Endothelial cell of umbilical vein (primary cell): ENCODE measurements at regions not wholly inside any gene's neighbourhood (a gene's known extent, or its start where the extent isn't known, plus 50 kb on each side); places are given as distances from the start of the nearest gene placed in this dataset.

Experiments used
- BruUV-seq: library from RNA; stranded (reverse); fragments of 400-500 nt; replicated peaks from 2 replicates; lab custom pipeline; 2021; lab: Mats Ljungman, UMichigan
- CTCF ChIA-PET: fragments of 300-600, 350-600 bp; sonication (Branson Sonifier 250); formaldehyde crosslinking; loops from one replicate; lab custom pipeline; 2021; ENCODE audit warnings: antibody characterized with exemption, inconsistent platforms; lab: Charles Lee
- POLR2A ChIA-PET: fragments of 300-600, 350-600 bp; sonication (Branson Sonifier 250); formaldehyde crosslinking; loops from one replicate; lab custom pipeline; 2021; ENCODE audit warnings: antibody characterized with exemption, inconsistent platforms; lab: Charles Lee
- DNase-seq: peaks from one replicate; pipeline ENCODE4 v3.0.0-alpha.2; 2011; ENCODE audit warnings: low read depth, low spot score
- FAIRE-seq: peaks from 2 replicates; lab custom pipeline; 2011; peaks lifted over from hg19 to GRCh38; lab: Jason Lieb, UNC
- H2AFZ ChIP-seq: 2 replicates; pipeline ENCODE4 v1.6.0; 2012; ENCODE audit warnings: low read depth, low read length, control low read depth, inconsistent platforms
- H3K27ac ChIP-seq: 2 replicates; pipeline ENCODE4 v1.5.1; 2011; ENCODE audit warnings: low read depth, mild to moderate bottlenecking, control low read depth, low read length, moderate library complexity; ENCODE audit not compliant: insufficient read depth
- H3K27me3 ChIP-seq, 2 experiments: 2 replicates each; pipeline versions ENCODE4 v1.6.0 to v1.6.1; 2011; ENCODE audit warnings: low read length in 2 of 2, mixed read lengths in 1 of 2; ENCODE audit not compliant: control insufficient read depth in 2 of 2, insufficient read depth in 2 of 2
- H3K36me3 ChIP-seq, 2 experiments: 2 replicates in 1 of 2; 3 replicates in 1 of 2; pipeline ENCODE4 v1.5.1; 2011; ENCODE audit warnings: low read length in 2 of 2, mild to moderate bottlenecking in 1 of 2, moderate library complexity in 1 of 2; ENCODE audit not compliant: control insufficient read depth in 2 of 2, insufficient read depth in 2 of 2; ENCODE audit errors: extremely low read depth in 1 of 2
- H3K4me1 ChIP-seq: 3 replicates; pipeline ENCODE4 v1.5.1; 2011; ENCODE audit warnings: mild to moderate bottlenecking, low read length; ENCODE audit not compliant: control insufficient read depth, insufficient read depth; ENCODE audit errors: extremely low read depth
- H3K4me2 ChIP-seq: 2 replicates; pipeline ENCODE4 v1.6.1; 2011; ENCODE audit warnings: low read length, control low read depth, mixed read lengths; ENCODE audit not compliant: insufficient read depth
- H3K4me3 ChIP-seq, 3 experiments: fragments of 200-600 bp in 1 of 3; sonication (generic), shearing (Covaris generic) in 1 of 3; replicated peaks in 1 of 3; 2 replicates each; pipeline ENCODE4 v1.5.1; 2011 to 2016; ENCODE audit warnings: control low read depth in 3 of 3, low read length in 3 of 3, mild to moderate bottlenecking in 2 of 3, inconsistent platforms in 1 of 3, low read depth in 1 of 3, moderate library complexity in 1 of 3; ENCODE audit not compliant: insufficient read depth in 1 of 3
- H3K79me2 ChIP-seq: 2 replicates; pipeline ENCODE4 v1.6.0; 2012; ENCODE audit warnings: low read length, inconsistent platforms; ENCODE audit not compliant: control insufficient read depth, insufficient read depth
- H3K9ac ChIP-seq: replicated peaks from 2 replicates; pipeline ENCODE3; 2011; ENCODE audit warnings: low read length, control low read depth; ENCODE audit not compliant: insufficient read depth; ENCODE audit errors: extremely low read depth
- H3K9me1 ChIP-seq: replicated peaks from 3 replicates; pipeline ENCODE4 v1.6.0; 2011; ENCODE audit warnings: mild to moderate bottlenecking, low read length; ENCODE audit not compliant: control insufficient read depth, insufficient read depth; ENCODE audit errors: extremely low read depth
- H3K9me3 ChIP-seq: replicated peaks from 2 replicates; pipeline ENCODE4 v1.5.1; 2012; ENCODE audit warnings: low read length, inconsistent platforms; ENCODE audit not compliant: control insufficient read depth, insufficient read depth
- H4K20me1 ChIP-seq: replicated peaks from 2 replicates; pipeline ENCODE3; 2011; ENCODE audit warnings: mild to moderate bottlenecking, low read length; ENCODE audit not compliant: control insufficient read depth, insufficient read depth; ENCODE audit errors: extremely low read depth
- CTCF ChIP-seq, 2 donors: IDR thresholded peaks; 1 replicate in 1 of 2; 2 replicates in 1 of 2; pipeline ENCODE4 v1.5.1; 2011; ENCODE audit warnings: low read length in 2 of 2, mild to moderate bottlenecking in 2 of 2, moderate library complexity in 2 of 2, control low read depth in 1 of 2, inconsistent platforms in 1 of 2, low read depth in 1 of 2; ENCODE audit not compliant: insufficient read depth in 1 of 2; ENCODE audit errors: extremely low read depth in 1 of 2
- EZH2 ChIP-seq: IDR thresholded peaks from 2 replicates; pipeline ENCODE4 v1.6.1; 2012; ENCODE audit warnings: borderline replicate concordance, low read depth, mild to moderate bottlenecking, moderate library complexity, low read length, inconsistent platforms; ENCODE audit not compliant: severe bottlenecking
- FOS ChIP-seq: IDR thresholded peaks from 2 replicates; pipeline ENCODE4 v1.6.1; 2011; ENCODE audit warnings: mild to moderate bottlenecking, low read length, moderate library complexity, borderline replicate concordance; ENCODE audit not compliant: insufficient read depth
- GATA2 ChIP-seq: IDR thresholded peaks from 2 replicates; pipeline ENCODE4 v1.7.0; 2011; ENCODE audit warnings: low read depth, mild to moderate bottlenecking, moderate library complexity, mixed read lengths, low read length; ENCODE audit not compliant: insufficient read length, insufficient read depth
- JUN ChIP-seq: IDR thresholded peaks from 2 replicates; pipeline ENCODE4 v1.6.1; 2011; ENCODE audit warnings: borderline replicate concordance, low read depth; ENCODE audit not compliant: insufficient read length, insufficient read depth
- MAX ChIP-seq: IDR thresholded peaks from 2 replicates; pipeline ENCODE4 v1.6.1; 2011; ENCODE audit not compliant: insufficient read depth, insufficient read length
- MYC ChIP-seq: IDR thresholded peaks from one replicate; pipeline ENCODE4 v1.6.1; 2011; ENCODE audit warnings: mild to moderate bottlenecking, low read depth, low read length
- POLR2A ChIP-seq: IDR thresholded peaks from 2 replicates; pipeline ENCODE4 v1.6.1; 2012; ENCODE audit warnings: low read depth, mild to moderate bottlenecking, control low read depth, low read length
- POLR2AphosphoS5 ChIP-seq: IDR thresholded peaks from 2 replicates; pipeline ENCODE4 v1.6.1; 2012; ENCODE audit warnings: low read depth, mild to moderate bottlenecking, control low read depth, low read length, moderate library complexity; ENCODE audit not compliant: insufficient read depth
- dilution Hi-C: fragments of 300-500 bp; cut with MboI; formaldehyde crosslinking; loops from one replicate; pipeline ENCODE4 v1.15.0; 2019; ENCODE audit warnings: low sequenced_read_pairs; ENCODE audit not compliant: extremely low pct_ligation_motif_present
- intact Hi-C: fragments of 100-400 bp; cut with micrococcal nuclease; formaldehyde crosslinking; loops from one replicate; pipeline ENCODE4 v1.10.0; 2022

- Histone ChIP-seq H3K4me3 (no peak overlapping the region), H3K9ac (no peak overlapping the region), H3K9me3 (peaks cover 1% of the 10 kb centered on the region), H3K4me2 (no peak overlapping the region), H3K36me3 (no peaks in the 10 kb centered on the region), H3K79me2 (no peaks in the 10 kb centered on the region), H4K20me1 (no peaks in the 10 kb centered on the region), H3K27me3 (no peaks in the 10 kb centered on the region), H2AFZ (no peak overlapping the region), H3K9me1 (no peaks in the 10 kb centered on the region), H3K27ac (no peak overlapping the region), H3K4me1 (no peaks in the 10 kb centered on the region)
- intact Hi-C loops (no loop called here), dilution Hi-C loops (no loop called here)
- CTCF ChIA-PET = no interaction called here
- POLR2A ChIA-PET = no interaction called here
- FAIRE-seq (no peak), DNase-seq (no peak)
- BruUV-seq = no TSS peak
- TF ChIP-seq MYC (no peak), CTCF (IDR thresholded peaks at IDR 0.05; ENCODE audit: extremely low read depth in 1 of 2, insufficient read depth in 1 of 2, low read depth in 1 of 2, low read length in 2 of 2) (no peak), EZH2 (no peak), JUN (no peak), POLR2AphosphoS5 (no peak), POLR2A (no peak), MAX (no peak), GATA2 (no peak), FOS (no peak)
Measured at GRCh38 chr7:49530481-49530880, 243.0 kb upstream of the VWC2 start.
